Keratinocyte (primary cell): ENCODE measurements at regions not wholly inside any gene's neighbourhood (a gene's known extent, or its start where the extent isn't known, plus 50 kb on each side); places are given as distances from the start of the nearest gene placed in this dataset.

Experiments used
- DNase-seq: peaks from one replicate; pipeline ENCODE4 v3.0.0-alpha.2; 2011; ENCODE audit warnings: low read depth, missing footprints, low spot score
- FAIRE-seq: peaks from 2 replicates; lab custom pipeline; 2011; peaks lifted over from hg19 to GRCh38; lab: Jason Lieb, UNC
- H2AFZ ChIP-seq: 2 replicates; pipeline ENCODE4 v1.6.0; 2012; ENCODE audit warnings: low read length, control low read depth, inconsistent platforms; ENCODE audit not compliant: control insufficient read depth
- H3K27ac ChIP-seq: 2 replicates; pipeline ENCODE4 v1.5.1; 2011; ENCODE audit warnings: low read length; ENCODE audit not compliant: control insufficient read depth, insufficient read depth
- H3K27me3 ChIP-seq: 3 replicates; pipeline ENCODE4 v1.6.0; 2011; ENCODE audit warnings: low read length; ENCODE audit not compliant: control insufficient read depth, insufficient read depth; ENCODE audit errors: extremely low read depth
- H3K36me3 ChIP-seq, 2 experiments: 2 replicates in 1 of 2; 3 replicates in 1 of 2; pipeline ENCODE4 v1.5.1; 2011; ENCODE audit warnings: low read length in 2 of 2, mild to moderate bottlenecking in 1 of 2; ENCODE audit not compliant: control insufficient read depth in 2 of 2, insufficient read depth in 2 of 2; ENCODE audit errors: extremely low read depth in 1 of 2
- H3K4me1 ChIP-seq: 3 replicates; pipeline ENCODE4 v1.5.1; 2011; ENCODE audit warnings: low read length; ENCODE audit not compliant: control insufficient read depth, insufficient read depth; ENCODE audit errors: extremely low read depth
- H3K4me2 ChIP-seq: 3 replicates; pipeline ENCODE4 v1.6.0; 2011; ENCODE audit warnings: low read depth, low read length; ENCODE audit not compliant: control insufficient read depth, insufficient read depth; ENCODE audit errors: extremely low read depth
- H3K4me3 ChIP-seq, 3 experiments: fragments of 200-600 bp in 1 of 3; sonication (generic) in 1 of 3; 2 replicates in 2 of 3; 3 replicates in 1 of 3; pipeline ENCODE4 v1.5.1; 2011 to 2016; ENCODE audit warnings: low read length in 3 of 3, mild to moderate bottlenecking in 3 of 3, control low read depth in 2 of 3, inconsistent platforms in 1 of 3, low read depth in 1 of 3, mixed read lengths in 1 of 3, mixed run types in 1 of 3, moderate library complexity in 1 of 3; ENCODE audit not compliant: control insufficient read depth in 2 of 3, insufficient read depth in 2 of 3; ENCODE audit errors: extremely low read depth in 1 of 3
- H3K79me2 ChIP-seq: 2 replicates; pipeline ENCODE4 v1.6.0; 2012; ENCODE audit warnings: low read length; ENCODE audit not compliant: control insufficient read depth, insufficient read depth
- H3K9ac ChIP-seq: 3 replicates; pipeline ENCODE4 v1.6.0; 2011; ENCODE audit warnings: low read length; ENCODE audit not compliant: control insufficient read depth, insufficient read depth; ENCODE audit errors: extremely low read depth
- H3K9me1 ChIP-seq: 3 replicates; pipeline ENCODE4 v1.6.0; 2011; ENCODE audit warnings: low read length; ENCODE audit not compliant: control insufficient read depth, insufficient read depth; ENCODE audit errors: extremely low read depth
- H3K9me3 ChIP-seq: 2 replicates; pipeline ENCODE4 v1.5.1; 2012; ENCODE audit warnings: low read depth, low read length; ENCODE audit not compliant: control insufficient read depth
- H4K20me1 ChIP-seq: 3 replicates; pipeline ENCODE4 v1.6.0; 2011; ENCODE audit warnings: low read length; ENCODE audit not compliant: control insufficient read depth, insufficient read depth; ENCODE audit errors: extremely low read depth
- EZH2 ChIP-seq: IDR thresholded peaks from one replicate; pipeline ENCODE4 v1.6.1; 2012; ENCODE audit warnings: inconsistent platforms, mild to moderate bottlenecking, low read length, moderate library complexity
- dilution Hi-C: fragments of 300-500 bp; cut with MboI; formaldehyde crosslinking; loops from one replicate; pipeline ENCODE4 v1.7.0; 2020; ENCODE audit warnings: low sequenced_read_pairs; ENCODE audit not compliant: extremely low pct_ligation_motif_present
- TF ChIP-seq, protein P1 (sequence below), 3 experiments: IDR thresholded peaks in 1 of 3; conservative IDR thresholded peaks in 1 of 3; optimal IDR thresholded peaks in 1 of 3; 2 replicates in 2 of 3; 3 replicates in 1 of 3; pipeline versions ENCODE3 to v1.5.1; 2011; ENCODE audit warnings: low read length in 3 of 3, mild to moderate bottlenecking in 3 of 3, moderate library complexity in 2 of 3, control low read depth in 1 of 3, inconsistent platforms in 1 of 3; ENCODE audit not compliant: insufficient read depth in 2 of 3; ENCODE audit errors: extremely low read depth in 1 of 3

DNA sequence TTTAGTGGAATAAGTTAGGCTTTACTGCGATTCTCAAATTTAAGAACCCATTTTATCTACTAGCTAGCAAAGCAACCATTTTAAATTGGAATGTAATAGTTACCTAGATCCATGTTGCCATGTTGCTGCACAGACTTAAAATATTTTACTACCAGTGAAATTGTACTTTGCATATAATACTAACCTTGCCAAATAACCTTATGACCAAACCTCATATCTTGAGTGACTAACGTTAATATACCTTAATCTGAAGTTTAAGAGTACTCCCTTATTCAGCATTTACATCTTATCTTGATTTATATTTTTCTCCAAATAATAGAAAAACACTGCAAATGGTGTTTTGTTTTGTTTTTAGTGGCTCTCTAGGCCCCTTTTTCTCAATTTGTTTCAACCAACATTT, 50.3 kb upstream of the NAB1 start:
- Histone ChIP-seq H3K4me3 (no peak overlapping the region), H3K9me1 (no peaks in the 10 kb centered on the region), H2AFZ (peak overlapping the region; percentile 5), H3K79me2 (no peaks in the 10 kb centered on the region), H4K20me1 (no peaks in the 10 kb centered on the region), H3K27me3 (no peaks in the 10 kb centered on the region), H3K9ac (no peak overlapping the region), H3K9me3 (no peaks in the 10 kb centered on the region), H3K27ac (no peak overlapping the region), H3K4me1 (peaks cover 24% of the 10 kb centered on the region), H3K36me3 (no peaks in the 10 kb centered on the region), H3K4me2 (no peak overlapping the region)
- FAIRE-seq (no peak), DNase-seq (no peak)
- dilution Hi-C loops, result no loop called here
- no peak for TF ChIP-seq EZH2
- TF ChIP-seq, protein P1, sequence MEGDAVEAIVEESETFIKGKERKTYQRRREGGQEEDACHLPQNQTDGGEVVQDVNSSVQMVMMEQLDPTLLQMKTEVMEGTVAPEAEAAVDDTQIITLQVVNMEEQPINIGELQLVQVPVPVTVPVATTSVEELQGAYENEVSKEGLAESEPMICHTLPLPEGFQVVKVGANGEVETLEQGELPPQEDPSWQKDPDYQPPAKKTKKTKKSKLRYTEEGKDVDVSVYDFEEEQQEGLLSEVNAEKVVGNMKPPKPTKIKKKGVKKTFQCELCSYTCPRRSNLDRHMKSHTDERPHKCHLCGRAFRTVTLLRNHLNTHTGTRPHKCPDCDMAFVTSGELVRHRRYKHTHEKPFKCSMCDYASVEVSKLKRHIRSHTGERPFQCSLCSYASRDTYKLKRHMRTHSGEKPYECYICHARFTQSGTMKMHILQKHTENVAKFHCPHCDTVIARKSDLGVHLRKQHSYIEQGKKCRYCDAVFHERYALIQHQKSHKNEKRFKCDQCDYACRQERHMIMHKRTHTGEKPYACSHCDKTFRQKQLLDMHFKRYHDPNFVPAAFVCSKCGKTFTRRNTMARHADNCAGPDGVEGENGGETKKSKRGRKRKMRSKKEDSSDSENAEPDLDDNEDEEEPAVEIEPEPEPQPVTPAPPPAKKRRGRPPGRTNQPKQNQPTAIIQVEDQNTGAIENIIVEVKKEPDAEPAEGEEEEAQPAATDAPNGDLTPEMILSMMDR (optimal IDR thresholded peaks at IDR 0.05 in 1 of 3, IDR thresholded peaks at IDR 0.05 in 1 of 3, conservative IDR thresholded peaks at IDR 0.05 in 1 of 3; ENCODE audit: extremely low read depth in 1 of 3, insufficient read depth in 2 of 3, low read length in 3 of 3), result no peak

DNA sequence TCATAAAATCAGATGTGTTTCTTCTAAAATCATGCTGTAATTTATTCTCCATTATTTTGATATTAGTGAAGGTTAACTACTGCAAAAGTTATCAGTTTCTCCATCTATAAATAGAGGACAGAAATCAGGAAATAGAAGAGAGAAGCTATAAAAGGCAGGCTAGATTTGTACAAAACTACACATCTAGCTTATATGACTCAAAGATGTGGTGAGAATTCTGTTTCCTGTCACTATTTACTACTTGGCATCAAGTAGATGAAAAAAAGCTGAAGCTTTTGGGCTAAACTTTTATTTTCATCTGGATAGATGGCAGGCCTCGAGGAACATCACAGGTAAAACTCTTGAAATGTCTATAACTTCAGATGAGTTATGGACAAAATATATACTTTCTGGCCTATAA, 49.8 kb upstream of the NAB1 start:
- Histone ChIP-seq H3K4me2 (no peak overlapping the region), H3K9me3 (no peaks in the 10 kb centered on the region), H3K9me1 (no peaks in the 10 kb centered on the region), H3K79me2 (no peaks in the 10 kb centered on the region), H3K4me1 (peaks cover 24% of the 10 kb centered on the region), H3K9ac (no peak overlapping the region), H3K36me3 (no peaks in the 10 kb centered on the region), H3K27ac (no peak overlapping the region), H2AFZ (peak overlapping the region; percentile 5), H4K20me1 (no peaks in the 10 kb centered on the region), H3K4me3 (no peak overlapping the region), H3K27me3 (no peaks in the 10 kb centered on the region)
- no peak for TF ChIP-seq EZH2
- TF ChIP-seq, protein P1 (optimal IDR thresholded peaks at IDR 0.05 in 1 of 3, IDR thresholded peaks at IDR 0.05 in 1 of 3, conservative IDR thresholded peaks at IDR 0.05 in 1 of 3; ENCODE audit: extremely low read depth in 1 of 3, insufficient read depth in 2 of 3, low read length in 3 of 3), result no peak
- DNase-seq (no peak), FAIRE-seq (no peak)
- dilution Hi-C loops, result no loop called here
